ENCODE measurements at regions not wholly inside any gene's neighbourhood (a gene's known extent, or its start where the extent isn't known, plus 50 kb on each side); places are given as distances from the start of the nearest gene placed in this dataset.

- CTCF ChIA-PET = no interaction called here
- Histone ChIP-seq H3K4me2 (no peak overlapping the region), H3K9me2 (no peaks in the 10 kb centered on the region), H3K27ac (ENCODE audit: low read depth in 2 of 2, low read length in 1 of 2) (no peak overlapping the region), H3K9ac (no peak overlapping the region), H4K20me1 (ENCODE audit: insufficient read depth) (no peaks in the 10 kb centered on the region), H3F3A (replicated peaks; ENCODE audit: insufficient read depth) (no peaks in the 10 kb centered on the region), H3K79me2 (ENCODE audit: insufficient read depth) (no peaks in the 10 kb centered on the region), H2AFZ (ENCODE audit: low read depth) (no peak overlapping the region), H3K27me3 (ENCODE audit: insufficient read depth) (no peaks in the 10 kb centered on the region), H3K4me1 (ENCODE audit: control insufficient read depth in 1 of 2, insufficient read depth in 2 of 2, low read depth in 1 of 2, low read length in 1 of 2) (no peaks in the 10 kb centered on the region), H3K9me3 (no peaks in the 10 kb centered on the region), H3K36me3 (replicated peaks in 1 of 2; ENCODE audit: control insufficient read depth in 1 of 2, insufficient read depth in 2 of 2, low read length in 1 of 2) (no peaks in the 10 kb centered on the region), H3K4me3 (ENCODE audit: low read depth in 2 of 2, low read length in 1 of 2) (no peak overlapping the region)
- DNase-seq = no peak
- no peak for TF ChIP-seq CTCF (IDR thresholded peaks at IDR 0.05)
- POLR2A ChIA-PET = no interaction called here
These were observed 86.8 kb upstream of the VSTM2B start for GRCh38 chr19:29439021-29439420.

- POLR2A ChIA-PET = no interaction called here
- WGBS (ENCODE audit: low lambda C conversion rate) = 30% methylated on average over 7 of the region's 34 CpGs
These were observed 85.9 kb upstream of the VSTM2B start for GRCh38 chr19:29439688-29440550.

More at GRCh38 chr19:29439688-29440550, 85.9 kb upstream of the VSTM2B start:
- no peak overlapping the region for H3K27ac ChIP-seq (ENCODE audit: low read depth in 2 of 2, low read length in 1 of 2)
- H3K9me2 ChIP-seq = no peaks in the 10 kb centered on the region
- no peaks in the 10 kb centered on the region for H3K9me3 ChIP-seq
- no peaks in the 10 kb centered on the region for H3K27me3 ChIP-seq (ENCODE audit: insufficient read depth)
- H3K79me2 ChIP-seq (ENCODE audit: insufficient read depth) = no peaks in the 10 kb centered on the region
- no peaks in the 10 kb centered on the region for H4K20me1 ChIP-seq (ENCODE audit: insufficient read depth)
- H3K4me3 ChIP-seq (ENCODE audit: low read depth in 2 of 2, low read length in 1 of 2) = no peak overlapping the region
- H3K4me1 ChIP-seq (ENCODE audit: control insufficient read depth in 1 of 2, insufficient read depth in 2 of 2, low read depth in 1 of 2, low read length in 1 of 2) = no peaks in the 10 kb centered on the region
- no peaks in the 10 kb centered on the region for H3F3A ChIP-seq (replicated peaks; ENCODE audit: insufficient read depth)
- H3K36me3 ChIP-seq (replicated peaks in 1 of 2; ENCODE audit: control insufficient read depth in 1 of 2, insufficient read depth in 2 of 2, low read length in 1 of 2) = no peaks in the 10 kb centered on the region
- DNase-seq = no peak
- H2AFZ ChIP-seq (ENCODE audit: low read depth) = no peak overlapping the region
- TF ChIP-seq EZH2phosphoT487 (IDR thresholded peaks at IDR 0.05; ENCODE audit: borderline replicate concordance, low read depth) = no peak
- no peak for TF ChIP-seq TCF12 (IDR thresholded peaks at IDR 0.05)
- no peak for TF ChIP-seq RFX5 (IDR thresholded peaks at IDR 0.05; ENCODE audit: low read length)
- TF ChIP-seq TEAD4 (IDR thresholded peaks at IDR 0.05; ENCODE audit: borderline replicate concordance, insufficient read depth) = no peak
- TF ChIP-seq FOSL2 (IDR thresholded peaks at IDR 0.05; ENCODE audit: borderline replicate concordance, low read depth) = no peak
- TF ChIP-seq, protein P1, sequence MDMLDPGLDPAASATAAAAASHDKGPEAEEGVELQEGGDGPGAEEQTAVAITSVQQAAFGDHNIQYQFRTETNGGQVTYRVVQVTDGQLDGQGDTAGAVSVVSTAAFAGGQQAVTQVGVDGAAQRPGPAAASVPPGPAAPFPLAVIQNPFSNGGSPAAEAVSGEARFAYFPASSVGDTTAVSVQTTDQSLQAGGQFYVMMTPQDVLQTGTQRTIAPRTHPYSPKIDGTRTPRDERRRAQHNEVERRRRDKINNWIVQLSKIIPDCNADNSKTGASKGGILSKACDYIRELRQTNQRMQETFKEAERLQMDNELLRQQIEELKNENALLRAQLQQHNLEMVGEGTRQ (IDR thresholded peaks at IDR 0.05; ENCODE audit: borderline replicate concordance, low read depth, low read length) = no peak
- no peak for TF ChIP-seq CTCF (IDR thresholded peaks at IDR 0.05)
- TF ChIP-seq, protein P2, sequence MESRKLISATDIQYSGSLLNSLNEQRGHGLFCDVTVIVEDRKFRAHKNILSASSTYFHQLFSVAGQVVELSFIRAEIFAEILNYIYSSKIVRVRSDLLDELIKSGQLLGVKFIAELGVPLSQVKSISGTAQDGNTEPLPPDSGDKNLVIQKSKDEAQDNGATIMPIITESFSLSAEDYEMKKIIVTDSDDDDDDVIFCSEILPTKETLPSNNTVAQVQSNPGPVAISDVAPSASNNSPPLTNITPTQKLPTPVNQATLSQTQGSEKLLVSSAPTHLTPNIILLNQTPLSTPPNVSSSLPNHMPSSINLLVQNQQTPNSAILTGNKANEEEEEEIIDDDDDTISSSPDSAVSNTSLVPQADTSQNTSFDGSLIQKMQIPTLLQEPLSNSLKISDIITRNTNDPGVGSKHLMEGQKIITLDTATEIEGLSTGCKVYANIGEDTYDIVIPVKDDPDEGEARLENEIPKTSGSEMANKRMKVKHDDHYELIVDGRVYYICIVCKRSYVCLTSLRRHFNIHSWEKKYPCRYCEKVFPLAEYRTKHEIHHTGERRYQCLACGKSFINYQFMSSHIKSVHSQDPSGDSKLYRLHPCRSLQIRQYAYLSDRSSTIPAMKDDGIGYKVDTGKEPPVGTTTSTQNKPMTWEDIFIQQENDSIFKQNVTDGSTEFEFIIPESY (IDR thresholded peaks at IDR 0.05; ENCODE audit: borderline replicate concordance, low read depth) = no peak
- no peak for TF ChIP-seq PBX3 (IDR thresholded peaks at IDR 0.05)
- no peak overlapping the region for H3K4me2 ChIP-seq
- H3K9ac ChIP-seq = no peak overlapping the region
- CTCF ChIA-PET = no interaction called here

All from SK-N-SH (cell line).